NOMO-1 (cell line): ENCODE measurements at regions not wholly inside any gene's neighbourhood (a gene's known extent, or its start where the extent isn't known, plus 50 kb on each side); places are given as distances from the start of the nearest gene placed in this dataset.

Source experiments
- DNase-seq, 2 experiments: peaks; one replicate each; lab custom pipeline; 2025; ENCODE audit not compliant: unreplicated experiment in 2 of 2; lab: John Stamatoyannopoulos, UW

GRCh38 chr5:123771715-123772114, 259.7 kb downstream of the CSNK1G3 start:
- DNase-seq: no peak

GRCh38 chr5:123763201-123763600, 251.2 kb downstream of the CSNK1G3 start:
- DNase-seq: no peak

- DNase-seq: no peak
Observed at GRCh38 chr5:123756816-123757215, 244.8 kb downstream of the CSNK1G3 start.

GRCh38 chr5:123756318-123756665, 244.3 kb downstream of the CSNK1G3 start:
- DNase-seq: no peak

- DNase-seq: no peak
Observed at GRCh38 chr5:123755653-123756317, 243.8 kb downstream of the CSNK1G3 start.

GRCh38 chr5:123754908-123755307, 242.9 kb downstream of the CSNK1G3 start:
- no peak for DNase-seq

GRCh38 chr5:123753937-123754891, 242.2 kb downstream of the CSNK1G3 start:
- no peak for DNase-seq

GRCh38 chr5:123753180-123753936, 241.4 kb downstream of the CSNK1G3 start:
- DNase-seq: no peak

- DNase-seq: no peak
Observed at GRCh38 chr5:123752552-123753179, 240.7 kb downstream of the CSNK1G3 start.

GRCh38 chr5:123751670-123752069, 239.7 kb downstream of the CSNK1G3 start:
- DNase-seq: no peak

- DNase-seq: no peak
Observed at GRCh38 chr5:123748239-123748638, 236.3 kb downstream of the CSNK1G3 start.

GRCh38 chr5:123746683-123747360, 234.8 kb downstream of the CSNK1G3 start:
- DNase-seq: no peak

GRCh38 chr5:123743990-123744583, 232.1 kb downstream of the CSNK1G3 start:
- DNase-seq: no peak

GRCh38 chr5:123735384-123735783, 223.4 kb downstream of the CSNK1G3 start:
- no peak for DNase-seq

- DNase-seq: no peak
Observed at GRCh38 chr5:123732257-123732656, 220.3 kb downstream of the CSNK1G3 start.

GRCh38 chr5:123722451-123722850, 210.5 kb downstream of the CSNK1G3 start:
- DNase-seq: no peak

- no peak for DNase-seq
Observed at GRCh38 chr5:123721675-123722276, 209.8 kb downstream of the CSNK1G3 start.

GRCh38 chr5:123720955-123721354, 209.0 kb downstream of the CSNK1G3 start:
- no peak for DNase-seq

GRCh38 chr5:123720339-123720738, 208.4 kb downstream of the CSNK1G3 start:
- DNase-seq: no peak
